ENCODE measurements at regions not wholly inside any gene's neighbourhood (a gene's known extent, or its start where the extent isn't known, plus 50 kb on each side); places are given as distances from the start of the nearest gene placed in this dataset.
"Not testable (repeated sequence)": the region's sequence is repeated elsewhere in the genome, so short reads cannot be mapped to it uniquely, and the experiment has no call there.

- no peaks in the 10 kb centered on the region for H3K4me1 Mint-ChIP-seq
- no peaks in the 10 kb centered on the region for H3K79me2 ChIP-seq (ENCODE audit: control insufficient read depth, insufficient read depth, low read length)
- POLR2A ChIA-PET, result no interaction called here
- peaks cover 3% of the 10 kb centered on the region for H3K9me3 Mint-ChIP-seq (ENCODE audit: insufficient read depth)
- H2AFZ ChIP-seq (ENCODE audit: insufficient read depth, low read depth, low read length, poor library complexity, severe bottlenecking), result no peak overlapping the region
- no peak overlapping the region for H3K9ac ChIP-seq (ENCODE audit: low read length)
- H4K20me1 ChIP-seq (ENCODE audit: control insufficient read depth, insufficient read depth, low read length, poor library complexity, severe bottlenecking), result no peaks in the 10 kb centered on the region
- H3K27me3 Mint-ChIP-seq, result no peaks in the 10 kb centered on the region
- ATAC-seq (ENCODE audit: low read depth), result no peak
- no peaks in the 10 kb centered on the region for H3K27me3 ChIP-seq (replicated peaks in 1 of 4; ENCODE audit: control extremely low read depth in 1 of 4, control insufficient read depth in 3 of 4, insufficient read depth in 4 of 4, low read length in 3 of 4)
- no peaks in the 10 kb centered on the region for H3K36me3 ChIP-seq (replicated peaks in 1 of 2; ENCODE audit: control extremely low read depth in 1 of 2, control insufficient read depth in 1 of 2, extremely low read depth in 1 of 2, insufficient read depth in 2 of 2, low read length in 1 of 2)
- no peak overlapping the region for H3K4me3 Mint-ChIP-seq
- no peak overlapping the region for H3K4me3 ChIP-seq (ENCODE audit: control extremely low read depth in 1 of 5, extremely low read depth in 1 of 5, insufficient read depth in 1 of 5, low read depth in 2 of 5, low read length in 4 of 5)
- H3K9me3 ChIP-seq (ENCODE audit: control extremely low read depth in 1 of 3, control insufficient read depth in 2 of 3, insufficient read depth in 1 of 3, low read length in 2 of 3), result peaks cover 0 to 13% (median 2%) of the 10 kb centered on the region in 3 donors
- WGBS (ENCODE audit: insufficient coverage), result 91% methylated on average over 6 of the region's 11 CpGs
- CTCF ChIA-PET, result no interaction called here
- TF ChIP-seq EZH2 (IDR thresholded peaks at IDR 0.05; ENCODE audit: borderline replicate concordance, insufficient read depth, low read depth, low read length, poor library complexity, severe bottlenecking) (no peak), CTCF (IDR thresholded peaks at IDR 0.05) (no peak)
- intact Hi-C loops (cut with micrococcal nuclease), result no loop called here
- no peak overlapping the region for H3K27ac ChIP-seq (ENCODE audit: low read length in 2 of 2)
- no peak overlapping the region for H3K27ac Mint-ChIP-seq
- no peak overlapping the region for H3K4me2 ChIP-seq (replicated peaks; ENCODE audit: low read depth, low read length, poor library complexity, severe bottlenecking)
- no peaks in the 10 kb centered on the region for H3K4me1 ChIP-seq (ENCODE audit: control insufficient read depth in 2 of 2, insufficient read depth in 2 of 2, low read length in 2 of 2)
- no peak for DNase-seq
Measured at GRCh38 chr4:187128222-187128621, 404.6 kb upstream of the FAT1 start.

DNA sequence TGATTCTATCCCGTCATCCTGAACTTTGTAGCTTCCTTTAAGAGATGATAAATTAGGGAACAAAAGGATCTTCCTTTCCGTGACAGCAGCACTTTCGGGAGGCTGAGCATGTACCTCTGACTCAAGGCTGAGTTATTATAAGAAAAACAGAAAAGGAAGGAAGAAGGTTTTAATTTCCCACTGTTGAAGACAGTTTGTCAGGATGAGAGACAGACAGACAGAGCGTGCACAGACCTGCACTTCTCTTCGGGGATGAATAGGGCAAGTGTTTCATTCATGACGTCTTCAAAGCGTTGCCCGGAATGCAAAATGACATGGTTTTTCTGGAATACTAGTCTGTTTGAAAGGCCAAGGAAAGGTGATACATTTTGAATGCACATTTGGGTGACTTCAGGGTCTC, 405.3 kb upstream of the FAT1 start:
- Mint-ChIP-seq H3K4me1 (no peaks in the 10 kb centered on the region), H3K9me3 (ENCODE audit: insufficient read depth) (peaks cover 3% of the 10 kb centered on the region), H3K27ac (no peak overlapping the region), H3K27me3 (no peaks in the 10 kb centered on the region), H3K4me3 (no peak overlapping the region)
- no peak for DNase-seq
- Histone ChIP-seq H3K4me2 (replicated peaks; ENCODE audit: low read depth, low read length, poor library complexity, severe bottlenecking) (no peak overlapping the region), H3K4me1 (ENCODE audit: control insufficient read depth in 2 of 2, insufficient read depth in 2 of 2, low read length in 2 of 2) (no peaks in the 10 kb centered on the region), H3K4me3 (ENCODE audit: control extremely low read depth in 1 of 5, extremely low read depth in 1 of 5, insufficient read depth in 1 of 5, low read depth in 2 of 5, low read length in 4 of 5) (no peak overlapping the region), H3K9ac (ENCODE audit: low read length) (no peak overlapping the region), H3K79me2 (ENCODE audit: control insufficient read depth, insufficient read depth, low read length) (no peaks in the 10 kb centered on the region), H3K27ac (ENCODE audit: low read length in 2 of 2) (no peak overlapping the region), H2AFZ (ENCODE audit: insufficient read depth, low read depth, low read length, poor library complexity, severe bottlenecking) (no peak overlapping the region), H3K27me3 (replicated peaks in 1 of 4; ENCODE audit: control extremely low read depth in 1 of 4, control insufficient read depth in 3 of 4, insufficient read depth in 4 of 4, low read length in 3 of 4) (no peaks in the 10 kb centered on the region), H3K9me3 (ENCODE audit: control extremely low read depth in 1 of 3, control insufficient read depth in 2 of 3, insufficient read depth in 1 of 3, low read length in 2 of 3) (peaks cover 0 to 13% (median 2%) of the 10 kb centered on the region in 3 donors), H4K20me1 (ENCODE audit: control insufficient read depth, insufficient read depth, low read length, poor library complexity, severe bottlenecking) (no peaks in the 10 kb centered on the region), H3K36me3 (replicated peaks in 1 of 2; ENCODE audit: control extremely low read depth in 1 of 2, control insufficient read depth in 1 of 2, extremely low read depth in 1 of 2, insufficient read depth in 2 of 2, low read length in 1 of 2) (no peaks in the 10 kb centered on the region)
- CTCF ChIA-PET, result no interaction called here
- intact Hi-C loops (cut with micrococcal nuclease), result no loop called here
- ATAC-seq (ENCODE audit: low read depth), result no peak
- 72% methylated on average over 6 of the region's 8 CpGs for WGBS (ENCODE audit: insufficient coverage)
- POLR2A ChIA-PET, result no interaction called here
- TF ChIP-seq CTCF (IDR thresholded peaks at IDR 0.05), result no peak
- no peak for TF ChIP-seq EZH2 (IDR thresholded peaks at IDR 0.05; ENCODE audit: borderline replicate concordance, insufficient read depth, low read depth, low read length, poor library complexity, severe bottlenecking)

DNA sequence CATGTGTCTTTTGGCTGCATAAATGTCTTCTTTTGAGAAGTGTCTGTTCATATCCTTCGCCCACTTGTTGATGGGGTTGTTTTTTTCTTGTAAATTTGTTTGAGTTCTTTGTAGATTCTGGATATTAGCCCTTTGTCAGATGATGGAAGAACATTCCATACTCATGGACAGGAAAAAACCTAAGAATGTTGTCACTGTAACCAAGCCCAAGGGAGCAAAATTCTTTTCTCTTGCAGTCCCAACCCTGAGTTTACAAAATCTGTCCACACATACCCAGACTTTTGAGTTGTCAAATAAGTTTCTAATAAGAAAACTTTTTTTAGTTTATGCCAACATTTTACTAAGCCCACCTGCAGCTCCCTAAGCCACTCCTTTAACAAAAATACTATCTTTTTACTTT, 408.2 kb upstream of the FAT1 start:
- no CpG with 5 or more reads among the region's 1 CpG for WGBS (ENCODE audit: insufficient coverage)
- H3K4me2 ChIP-seq (replicated peaks; ENCODE audit: low read depth, low read length, poor library complexity, severe bottlenecking); intact Hi-C loops (cut with micrococcal nuclease); ATAC-seq (ENCODE audit: low read depth); H3K9ac ChIP-seq (ENCODE audit: low read length); H3K27me3 Mint-ChIP-seq; H3K4me3 ChIP-seq (ENCODE audit: control extremely low read depth in 1 of 5, extremely low read depth in 1 of 5, insufficient read depth in 1 of 5, low read depth in 2 of 5, low read length in 4 of 5); H3K4me1 Mint-ChIP-seq; H3K27ac Mint-ChIP-seq; H3K79me2 ChIP-seq (ENCODE audit: control insufficient read depth, insufficient read depth, low read length); H3K27ac ChIP-seq (ENCODE audit: low read length in 2 of 2); H3K9me3 Mint-ChIP-seq (ENCODE audit: insufficient read depth); H4K20me1 ChIP-seq (ENCODE audit: control insufficient read depth, insufficient read depth, low read length, poor library complexity, severe bottlenecking); H3K4me1 ChIP-seq (ENCODE audit: control insufficient read depth in 2 of 2, insufficient read depth in 2 of 2, low read length in 2 of 2); H3K4me3 Mint-ChIP-seq; H2AFZ ChIP-seq (ENCODE audit: insufficient read depth, low read depth, low read length, poor library complexity, severe bottlenecking); H3K36me3 ChIP-seq (replicated peaks in 1 of 2; ENCODE audit: control extremely low read depth in 1 of 2, control insufficient read depth in 1 of 2, extremely low read depth in 1 of 2, insufficient read depth in 2 of 2, low read length in 1 of 2); CTCF ChIA-PET; POLR2A ChIA-PET; DNase-seq; H3K27me3 ChIP-seq (replicated peaks in 1 of 4; ENCODE audit: control extremely low read depth in 1 of 4, control insufficient read depth in 3 of 4, insufficient read depth in 4 of 4, low read length in 3 of 4): not testable (repeated sequence)
- peaks cover 0 to 10% (median 0%) of the 10 kb centered on the region in 3 donors for H3K9me3 ChIP-seq (ENCODE audit: control extremely low read depth in 1 of 3, control insufficient read depth in 2 of 3, insufficient read depth in 1 of 3, low read length in 2 of 3)

Measured in B cell (primary cell).